HG02973 (cell line): ENCODE measurements at regions not wholly inside any gene's neighbourhood (a gene's known extent, or its start where the extent isn't known, plus 50 kb on each side); places are given as distances from the start of the nearest gene placed in this dataset.
"Not testable (repeated sequence)": the region's sequence is repeated elsewhere in the genome, so short reads cannot be mapped to it uniquely, and the experiment has no call there.

ENCODE experiments used
- ATAC-seq: cut with Tn5 transposase; IDR thresholded peaks from one replicate; pipeline ENCODE4 v1.9.1; 2021; ENCODE audit warnings: moderate library complexity; ENCODE audit not compliant: unreplicated experiment

GRCh38 chr7:115297656-115298055 lies 375.8 kb downstream of the MDFIC start:
- no peak for ATAC-seq

- no peak for ATAC-seq
Observed at GRCh38 chr7:115293628-115294240, 371.8 kb downstream of the MDFIC start.

GRCh38 chr7:115292381-115292780 lies 370.5 kb downstream of the MDFIC start:
- ATAC-seq, result no peak

DNA sequence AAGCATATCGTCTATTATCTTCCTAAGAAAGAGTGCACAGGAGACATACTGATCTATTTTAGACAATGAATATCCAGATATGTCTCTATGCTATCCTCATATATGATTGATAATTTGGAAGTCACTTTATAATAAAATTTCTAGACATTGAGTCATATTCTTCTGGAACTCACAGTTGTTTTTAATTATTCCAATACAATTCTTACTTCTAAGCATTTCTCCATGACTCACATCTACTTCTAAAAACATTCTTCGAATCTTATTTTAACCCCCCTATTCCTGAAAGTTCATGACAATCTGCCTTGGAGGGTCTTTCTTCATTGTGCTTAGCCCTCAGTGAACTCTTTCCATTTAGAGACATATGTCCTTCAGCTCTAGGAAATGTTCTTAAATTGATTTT lies 368.1 kb downstream of the MDFIC start:
- ATAC-seq, result no peak

DNA sequence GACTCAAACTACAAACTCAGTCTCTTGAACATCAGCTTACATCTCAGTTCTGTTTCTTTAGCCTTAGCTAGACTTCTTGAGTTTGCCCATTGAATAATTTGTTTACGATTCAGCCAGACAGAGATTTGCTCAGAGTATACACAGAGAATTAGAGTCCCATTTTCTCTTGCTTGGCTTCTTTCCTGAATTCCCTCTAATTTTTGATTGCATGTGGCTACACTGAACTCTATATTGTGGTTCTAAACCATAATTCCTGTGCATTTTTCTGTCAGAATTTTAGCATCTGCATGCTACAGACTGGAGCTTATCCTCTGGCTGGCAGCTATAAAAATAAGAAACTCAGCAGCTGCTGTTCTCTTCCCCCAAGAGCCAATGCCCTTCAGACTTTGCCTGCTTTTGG lies 354.9 kb downstream of the MDFIC start:
- no peak for ATAC-seq

DNA sequence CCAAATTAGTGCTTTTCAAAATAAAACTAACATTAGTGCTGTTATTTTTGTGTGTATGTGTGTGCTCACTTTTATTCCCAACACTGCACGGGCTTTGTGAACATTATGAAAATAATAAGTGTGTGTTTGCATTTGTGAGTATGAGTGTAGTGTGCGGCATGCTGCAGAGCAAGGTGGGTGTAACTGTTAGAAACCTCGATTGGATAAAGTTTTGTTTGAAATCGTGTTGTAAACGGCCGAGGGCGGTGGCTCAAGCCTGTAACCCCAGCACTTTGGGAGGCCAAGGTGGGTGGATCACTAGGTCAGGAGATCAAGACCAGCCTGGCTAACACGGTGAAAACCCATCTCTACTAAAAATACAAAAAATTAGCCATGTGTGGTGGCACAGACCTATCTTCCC lies 352.0 kb downstream of the MDFIC start:
- not testable (repeated sequence) for ATAC-seq

- ATAC-seq, result no peak
Observed at GRCh38 chr7:115273139-115273772, 351.4 kb downstream of the MDFIC start.

GRCh38 chr7:115271332-115272235 lies 349.7 kb downstream of the MDFIC start:
- ATAC-seq, result no peak

- no peak for ATAC-seq
Observed at GRCh38 chr7:115269486-115269885, 347.6 kb downstream of the MDFIC start.

GRCh38 chr7:115267503-115267902 lies 345.6 kb downstream of the MDFIC start:
- peak; percentile 86 for ATAC-seq

GRCh38 chr7:115260381-115260780 lies 338.5 kb downstream of the MDFIC start:
- ATAC-seq, result no peak

DNA sequence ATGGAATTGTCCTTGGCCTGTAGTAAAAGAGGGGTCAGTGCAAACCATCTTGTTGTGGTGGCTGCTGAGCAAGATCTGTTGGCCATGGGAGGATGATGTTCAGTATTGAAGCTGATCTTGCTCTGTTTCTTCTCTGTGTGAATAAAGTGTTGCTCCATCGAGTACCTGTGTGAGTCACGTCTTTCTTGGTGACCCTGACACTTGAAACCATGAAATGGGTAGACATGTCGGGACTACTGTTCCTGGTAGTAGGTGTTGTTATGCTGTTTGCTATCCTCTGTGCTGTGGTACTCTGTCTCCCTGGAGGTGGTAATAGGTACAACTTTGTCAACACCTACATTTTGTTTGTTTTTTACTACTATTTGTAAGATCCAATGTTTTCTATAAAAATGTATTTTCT lies 330.6 kb downstream of the MDFIC start:
- no peak for ATAC-seq

- no peak for ATAC-seq
Observed at GRCh38 chr7:115249080-115249479, 327.2 kb downstream of the MDFIC start.

DNA sequence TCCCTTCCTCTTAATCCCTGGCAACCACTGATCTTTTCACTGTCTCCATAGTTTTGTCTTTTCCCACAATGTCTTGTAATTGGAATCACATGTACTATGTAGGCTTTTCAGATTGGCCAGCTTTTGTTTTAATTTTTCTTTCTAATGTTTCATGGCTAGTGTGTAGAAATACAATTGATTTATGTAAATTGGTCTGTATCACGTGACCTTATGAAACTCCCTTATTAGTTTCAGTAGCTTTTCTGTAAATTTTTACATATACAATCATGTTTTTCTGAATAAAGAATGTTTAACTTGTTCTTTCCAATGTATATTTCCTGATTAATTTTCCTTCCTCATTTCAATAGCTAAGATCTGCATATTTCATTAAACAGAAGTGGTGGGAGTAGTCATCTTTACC lies 319.3 kb downstream of the MDFIC start:
- ATAC-seq, result no peak

DNA sequence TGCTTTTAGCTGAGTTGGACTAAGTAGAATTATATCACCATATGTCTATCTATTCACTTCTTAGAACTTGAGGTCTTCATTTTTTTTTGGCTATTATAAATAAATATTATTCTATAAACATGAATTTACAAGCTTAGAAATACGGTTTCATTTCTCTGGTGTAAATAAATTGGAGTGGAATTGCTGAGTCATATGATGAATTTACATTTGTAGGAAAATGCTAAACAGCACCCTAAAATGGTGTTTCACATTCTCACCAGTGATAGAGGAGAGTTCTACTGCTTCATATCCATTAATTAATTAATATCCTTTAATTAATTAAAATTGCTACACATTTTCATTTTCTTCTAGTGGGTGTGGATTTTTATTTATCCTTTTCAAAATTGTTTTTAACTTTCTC lies 318.3 kb downstream of the MDFIC start:
- no peak for ATAC-seq

- no peak for ATAC-seq
Observed at GRCh38 chr7:115235075-115235474, 313.2 kb downstream of the MDFIC start.

DNA sequence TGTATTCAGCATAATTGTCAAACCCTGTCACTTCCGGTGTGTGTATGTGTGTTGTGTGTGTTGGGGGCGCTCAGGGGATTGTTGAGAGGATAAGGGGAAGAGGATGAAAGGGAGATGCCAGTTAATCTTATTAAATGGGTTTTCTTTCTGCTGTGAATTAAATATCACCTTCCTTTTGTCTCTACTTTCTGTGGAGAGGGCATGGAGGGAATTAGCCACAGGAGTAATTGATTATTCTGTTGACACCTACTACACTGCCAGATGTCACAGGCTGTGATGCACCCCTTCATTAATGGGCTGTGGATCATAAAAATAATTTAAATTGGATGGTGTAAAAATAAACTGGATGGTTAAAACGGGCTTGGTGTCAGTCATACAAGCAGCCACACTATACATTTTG lies 311.9 kb downstream of the MDFIC start:
- ATAC-seq, result no peak

DNA sequence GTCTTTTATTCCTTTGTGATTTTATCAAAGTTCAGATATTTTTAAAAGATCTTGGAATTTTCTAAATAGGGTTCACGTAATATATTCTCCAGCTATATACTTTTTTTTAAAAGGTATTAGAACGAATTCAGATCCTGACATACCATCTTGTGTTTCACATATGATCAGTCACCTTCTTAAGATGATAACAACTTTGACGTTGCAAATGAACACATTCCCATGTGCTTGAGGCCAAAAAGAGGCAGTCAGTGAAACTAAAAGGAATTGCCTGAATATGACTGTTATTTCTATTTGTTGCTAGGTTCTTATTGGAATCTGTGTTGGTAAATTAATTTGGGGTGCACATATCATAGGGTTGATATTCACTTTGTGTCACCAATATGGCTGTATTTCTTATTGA lies 310.1 kb downstream of the MDFIC start:
- ATAC-seq, result no peak

GRCh38 chr7:115230882-115231571 lies 309.1 kb downstream of the MDFIC start:
- peak; percentile 83 for ATAC-seq

GRCh38 chr7:115229401-115230105 lies 307.7 kb downstream of the MDFIC start:
- ATAC-seq, result no peak
